ACC112 (cell line): ENCODE measurements at regions not wholly inside any gene's neighbourhood (a gene's known extent, or its start where the extent isn't known, plus 50 kb on each side); places are given as distances from the start of the nearest gene placed in this dataset.
"Not testable (repeated sequence)": the region's sequence is repeated elsewhere in the genome, so short reads cannot be mapped to it uniquely, and the experiment has no call there.

Experiments used
- H2AFZ ChIP-seq: fragments of 200-600 bp; sonication (generic); one replicate; pipeline ENCODE4 v1.6.0; 2017; ENCODE audit warnings: antibody characterized with exemption, low read length; ENCODE audit not compliant: unreplicated experiment
- H3K27ac ChIP-seq: fragments of 200-600 bp; sonication (generic); 2 replicates; pipeline ENCODE4 v1.5.1; 2014; ENCODE audit warnings: low read depth, mild to moderate bottlenecking, antibody characterized with exemption, low read length, moderate library complexity
- H3K27me3 ChIP-seq: fragments of 200-600 bp; sonication (generic); 2 replicates; pipeline ENCODE4 v1.6.1; 2014; ENCODE audit warnings: mild to moderate bottlenecking, antibody characterized with exemption, low read length, moderate library complexity, mixed read lengths; ENCODE audit not compliant: insufficient read depth
- H3K36me3 ChIP-seq: fragments of 200-600 bp; sonication (generic); 2 replicates; pipeline ENCODE4 v1.6.1; 2016; ENCODE audit warnings: mild to moderate bottlenecking, antibody characterized with exemption, low read length, moderate library complexity, mixed read lengths; ENCODE audit not compliant: insufficient read depth
- H3K4me1 ChIP-seq: fragments of 200-600 bp; sonication (generic); one replicate; pipeline ENCODE4 v1.6.1; 2016; ENCODE audit warnings: low read length, mixed read lengths; ENCODE audit not compliant: insufficient read depth, unreplicated experiment, control insufficient read depth
- H3K4me3 ChIP-seq: fragments of 200-600 bp; sonication (generic); 2 replicates; pipeline ENCODE4 v1.5.1; 2014; ENCODE audit warnings: mild to moderate bottlenecking, low read depth, low read length
- H3K79me2 ChIP-seq: fragments of 200-600 bp; sonication (generic); one replicate; pipeline ENCODE4 v1.6.0; 2016; ENCODE audit warnings: low read length; ENCODE audit not compliant: control insufficient read depth, unreplicated experiment, insufficient read depth

GRCh38 chr17:16888413-16889087, 83.4 kb downstream of the TNFRSF13B start:
- Histone ChIP-seq H3K27me3 (no peaks in the 10 kb centered on the region), H3K4me1 (no peaks in the 10 kb centered on the region), H2AFZ (no peak overlapping the region), H3K79me2 (no peaks in the 10 kb centered on the region), H3K36me3 (no peaks in the 10 kb centered on the region), H3K27ac (no peak overlapping the region), H3K4me3 (no peak overlapping the region)

GRCh38 chr17:16887523-16888095, 84.3 kb downstream of the TNFRSF13B start:
- Histone ChIP-seq H3K4me3 (no peak overlapping the region), H3K27me3 (no peaks in the 10 kb centered on the region), H3K27ac (no peak overlapping the region), H3K36me3 (no peaks in the 10 kb centered on the region), H3K79me2 (no peaks in the 10 kb centered on the region), H2AFZ (no peak overlapping the region), H3K4me1 (no peaks in the 10 kb centered on the region)

- H3K4me1 ChIP-seq, result no peaks in the 10 kb centered on the region
- no peaks in the 10 kb centered on the region for H3K79me2 ChIP-seq
- H3K27ac ChIP-seq, result no peak overlapping the region
Measured at GRCh38 chr17:16886655-16887322, 85.1 kb downstream of the TNFRSF13B start.

GRCh38 chr17:16885204-16885603, 86.7 kb downstream of the TNFRSF13B start:
- H3K4me1 ChIP-seq, H3K27me3 ChIP-seq, H3K27ac ChIP-seq, H3K79me2 ChIP-seq, H2AFZ ChIP-seq, H3K4me3 ChIP-seq, H3K36me3 ChIP-seq: not testable (repeated sequence)

More at GRCh38 chr17:16886655-16887322, 85.1 kb downstream of the TNFRSF13B start:
- Histone ChIP-seq H3K4me3 (no peak overlapping the region), H3K36me3 (no peaks in the 10 kb centered on the region), H3K27me3 (no peaks in the 10 kb centered on the region), H2AFZ (no peak overlapping the region)

- not testable (repeated sequence) for H3K4me1 ChIP-seq, H3K27ac ChIP-seq, H3K36me3 ChIP-seq, H3K4me3 ChIP-seq, H3K27me3 ChIP-seq, H2AFZ ChIP-seq, H3K79me2 ChIP-seq
Measured at GRCh38 chr17:16882926-16883265, 89.0 kb downstream of the TNFRSF13B start.

GRCh38 chr17:16882243-16882925, 89.5 kb downstream of the TNFRSF13B start:
- Histone ChIP-seq H3K4me3 (no peak overlapping the region), H3K27ac (no peak overlapping the region), H2AFZ (no peak overlapping the region), H3K27me3 (no peaks in the 10 kb centered on the region), H3K79me2 (no peaks in the 10 kb centered on the region), H3K4me1 (no peaks in the 10 kb centered on the region), H3K36me3 (no peaks in the 10 kb centered on the region)

- no peak overlapping the region for H3K4me3 ChIP-seq
- no peak overlapping the region for H2AFZ ChIP-seq
- no peaks in the 10 kb centered on the region for H3K27me3 ChIP-seq
- H3K79me2 ChIP-seq, result no peaks in the 10 kb centered on the region
- no peaks in the 10 kb centered on the region for H3K4me1 ChIP-seq
- no peaks in the 10 kb centered on the region for H3K36me3 ChIP-seq
- no peak overlapping the region for H3K27ac ChIP-seq
Measured at GRCh38 chr17:16881239-16881924, 90.5 kb downstream of the TNFRSF13B start.

- Histone ChIP-seq H3K27ac (no peak overlapping the region), H2AFZ (no peak overlapping the region), H3K27me3 (no peaks in the 10 kb centered on the region), H3K4me1 (no peaks in the 10 kb centered on the region), H3K79me2 (no peaks in the 10 kb centered on the region), H3K36me3 (no peaks in the 10 kb centered on the region), H3K4me3 (no peak overlapping the region)
Measured at GRCh38 chr17:16880843-16881230, 91.1 kb downstream of the TNFRSF13B start.

- Histone ChIP-seq H2AFZ (no peak overlapping the region), H3K36me3 (no peaks in the 10 kb centered on the region), H3K27ac (no peak overlapping the region), H3K27me3 (no peaks in the 10 kb centered on the region), H3K4me3 (no peak overlapping the region), H3K4me1 (no peaks in the 10 kb centered on the region), H3K79me2 (no peaks in the 10 kb centered on the region)
Measured at GRCh38 chr17:16880121-16880842, 91.6 kb downstream of the TNFRSF13B start.

GRCh38 chr17:16879686-16880085, 92.2 kb downstream of the TNFRSF13B start:
- H3K79me2 ChIP-seq, result no peaks in the 10 kb centered on the region
- no peak overlapping the region for H3K4me3 ChIP-seq
- H3K4me1 ChIP-seq, result no peaks in the 10 kb centered on the region

More at GRCh38 chr17:16879686-16880085, 92.2 kb downstream of the TNFRSF13B start:
- H3K27ac ChIP-seq, result no peak overlapping the region
- H3K27me3 ChIP-seq, result no peaks in the 10 kb centered on the region
- no peaks in the 10 kb centered on the region for H3K36me3 ChIP-seq
- H2AFZ ChIP-seq, result no peak overlapping the region
